ENCODE measurements at regions not wholly inside any gene's neighbourhood (a gene's known extent, or its start where the extent isn't known, plus 50 kb on each side); places are given as distances from the start of the nearest gene placed in this dataset.

DNA sequence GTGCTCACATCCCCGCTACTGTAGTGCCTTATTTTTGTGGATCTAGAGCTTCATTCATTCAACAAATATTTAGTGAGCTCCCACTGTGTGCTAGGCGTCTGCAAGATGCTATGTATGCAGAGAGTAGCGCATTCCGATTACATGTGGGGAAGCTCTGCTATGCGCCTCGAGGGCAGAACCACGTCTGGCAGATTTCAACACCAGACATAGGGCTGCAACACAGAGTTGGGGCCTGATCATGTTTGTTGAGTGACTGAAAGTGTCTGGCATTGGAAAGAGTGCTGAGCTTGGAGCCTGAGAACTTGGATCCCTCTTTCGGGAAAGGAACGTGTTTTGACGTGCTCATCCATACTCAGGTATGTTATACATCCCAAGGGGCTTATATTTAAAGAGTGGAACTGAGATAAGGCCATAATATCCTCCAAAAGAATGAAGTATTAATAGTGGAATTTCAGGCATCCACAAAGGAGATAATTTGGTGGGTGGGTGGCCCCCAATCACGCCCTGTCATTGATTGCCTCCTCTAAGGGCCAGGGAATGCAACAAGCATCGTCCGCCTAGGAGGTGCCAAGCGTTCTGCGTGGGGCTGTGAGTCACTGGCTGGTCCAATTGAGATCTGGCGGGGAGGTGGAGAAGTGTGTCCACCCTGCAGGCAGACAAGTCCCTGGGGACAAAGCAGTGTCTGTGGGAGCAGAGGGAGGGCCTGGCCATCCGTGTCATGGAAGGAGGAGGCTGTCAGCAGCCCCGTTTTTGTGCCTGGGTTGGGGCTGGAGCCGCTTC, 62.8 kb upstream of the ZBTB40 start:
- peaks cover 82% of the 10 kb centered on the region for H3K27me3 ChIP-seq (ENCODE audit: insufficient read depth, low read depth)
- no peak overlapping the region for H2AFZ ChIP-seq (ENCODE audit: low read depth)
- no peak for TF ChIP-seq CTCF (conservative IDR thresholded peaks at IDR 0.05; ENCODE audit: low read depth, low read length)
- no peak overlapping the region for H3K9ac ChIP-seq
- H3K4me1 ChIP-seq (ENCODE audit: low read depth, poor library complexity, severe bottlenecking) = no peaks in the 10 kb centered on the region
- H3K4me2 ChIP-seq = no peak overlapping the region
- H3K27ac ChIP-seq = no peak overlapping the region
- no peak overlapping the region for H3K4me3 ChIP-seq (IDR thresholded peaks at IDR 0.05; ENCODE audit: insufficient read depth, low read depth, low read length)
- H3K79me2 ChIP-seq (ENCODE audit: insufficient read depth, low read depth) = no peaks in the 10 kb centered on the region
- H3K36me3 ChIP-seq (ENCODE audit: insufficient read depth) = no peaks in the 10 kb centered on the region
- H4K20me1 ChIP-seq (ENCODE audit: insufficient read depth) = no peaks in the 10 kb centered on the region

DNA sequence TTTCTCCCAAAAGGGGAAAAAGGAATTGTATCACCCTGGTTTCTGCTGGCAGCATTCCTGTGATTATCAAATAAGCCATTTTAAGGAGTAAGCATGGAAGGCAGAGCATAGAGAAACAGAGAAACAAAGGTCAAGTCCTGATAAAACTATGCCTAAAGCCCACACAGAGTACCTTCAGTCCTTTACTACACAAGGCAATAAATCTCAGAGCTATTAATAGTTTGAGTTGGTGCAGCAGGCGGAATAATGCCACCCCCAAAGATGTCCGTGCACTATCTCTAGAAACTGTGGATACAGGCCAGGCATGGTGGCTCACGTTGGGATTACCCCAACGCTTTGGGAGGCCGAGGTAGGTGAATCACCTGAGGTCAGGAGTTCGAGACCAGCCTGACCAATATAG, 58.1 kb upstream of the ZBTB40 start:
- no peaks in the 10 kb centered on the region for H4K20me1 ChIP-seq (ENCODE audit: insufficient read depth)
- TF ChIP-seq CTCF (conservative IDR thresholded peaks at IDR 0.05; ENCODE audit: low read depth, low read length) = no peak
- no peak overlapping the region for H3K4me2 ChIP-seq
- no peaks in the 10 kb centered on the region for H3K4me1 ChIP-seq (ENCODE audit: low read depth, poor library complexity, severe bottlenecking)
- no peaks in the 10 kb centered on the region for H3K79me2 ChIP-seq (ENCODE audit: insufficient read depth, low read depth)
- no peak overlapping the region for H3K9ac ChIP-seq
- no peaks in the 10 kb centered on the region for H3K36me3 ChIP-seq (ENCODE audit: insufficient read depth)
- peaks cover 79% of the 10 kb centered on the region for H3K27me3 ChIP-seq (ENCODE audit: insufficient read depth, low read depth)
- no peak overlapping the region for H3K4me3 ChIP-seq (IDR thresholded peaks at IDR 0.05; ENCODE audit: insufficient read depth, low read depth, low read length)
- no peak overlapping the region for H3K27ac ChIP-seq
- no peak overlapping the region for H2AFZ ChIP-seq (ENCODE audit: low read depth)

GRCh38 chr1:22398656-22399420, 52.8 kb upstream of the ZBTB40 start:
- no peaks in the 10 kb centered on the region for H3K4me1 ChIP-seq (ENCODE audit: low read depth, poor library complexity, severe bottlenecking)
- H3K9ac ChIP-seq = no peak overlapping the region
- H3K4me3 ChIP-seq (IDR thresholded peaks at IDR 0.05; ENCODE audit: insufficient read depth, low read depth, low read length) = no peak overlapping the region
- H3K27me3 ChIP-seq (ENCODE audit: insufficient read depth, low read depth) = peaks cover 93% of the 10 kb centered on the region
- H3K79me2 ChIP-seq (ENCODE audit: insufficient read depth, low read depth) = no peaks in the 10 kb centered on the region
- H3K36me3 ChIP-seq (ENCODE audit: insufficient read depth) = no peaks in the 10 kb centered on the region
- no peak overlapping the region for H3K4me2 ChIP-seq
- H4K20me1 ChIP-seq (ENCODE audit: insufficient read depth) = no peaks in the 10 kb centered on the region
- no peak overlapping the region for H2AFZ ChIP-seq (ENCODE audit: low read depth)
- no peak for TF ChIP-seq CTCF (conservative IDR thresholded peaks at IDR 0.05; ENCODE audit: low read depth, low read length)
- H3K27ac ChIP-seq = no peak overlapping the region

GRCh38 chr1:22399421-22400091, 52.1 kb upstream of the ZBTB40 start:
- H3K4me2 ChIP-seq = no peak overlapping the region
- no peak overlapping the region for H2AFZ ChIP-seq (ENCODE audit: low read depth)
- no peak for TF ChIP-seq CTCF (conservative IDR thresholded peaks at IDR 0.05; ENCODE audit: low read depth, low read length)
- no peak overlapping the region for H3K9ac ChIP-seq
- no peaks in the 10 kb centered on the region for H3K36me3 ChIP-seq (ENCODE audit: insufficient read depth)
- no peak overlapping the region for H3K4me3 ChIP-seq (IDR thresholded peaks at IDR 0.05; ENCODE audit: insufficient read depth, low read depth, low read length)
- H4K20me1 ChIP-seq (ENCODE audit: insufficient read depth) = no peaks in the 10 kb centered on the region
- peaks cover 95% of the 10 kb centered on the region for H3K27me3 ChIP-seq (ENCODE audit: insufficient read depth, low read depth)
- H3K79me2 ChIP-seq (ENCODE audit: insufficient read depth, low read depth) = no peaks in the 10 kb centered on the region
- no peak overlapping the region for H3K27ac ChIP-seq
- no peaks in the 10 kb centered on the region for H3K4me1 ChIP-seq (ENCODE audit: low read depth, poor library complexity, severe bottlenecking)

All from KMS-11 (cell line).